ENCODE measurements at regions not wholly inside any gene's neighbourhood (a gene's known extent, or its start where the extent isn't known, plus 50 kb on each side); places are given as distances from the start of the nearest gene placed in this dataset.

DNA sequence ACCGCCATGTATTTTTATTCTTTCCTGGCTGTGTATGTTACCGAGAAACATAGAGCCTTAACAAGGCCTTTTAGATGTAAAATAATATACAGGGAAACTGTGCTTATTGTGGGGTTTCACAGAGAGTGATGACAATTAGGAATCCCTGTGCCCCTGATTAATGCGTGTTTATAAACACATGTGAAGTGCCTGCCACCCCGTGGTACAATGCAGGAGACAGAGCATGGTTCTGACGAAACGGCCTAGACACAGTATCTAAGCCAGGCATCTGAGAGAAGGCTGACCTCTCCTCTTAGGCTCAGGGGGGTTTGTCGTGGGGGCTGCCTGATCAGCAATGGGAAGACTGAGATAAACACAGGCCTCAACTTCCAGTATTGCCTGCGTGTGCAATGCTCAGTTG is 200.0 kb downstream of the AJAP1 start:
- H3K9me3 Mint-ChIP-seq = no peaks in the 10 kb centered on the region
- no peaks in the 10 kb centered on the region for H3K36me3 Mint-ChIP-seq
- H3K27ac Mint-ChIP-seq = no peak overlapping the region
- no peak overlapping the region for H3K4me3 Mint-ChIP-seq
- no peaks in the 10 kb centered on the region for H3K27me3 Mint-ChIP-seq
- no peaks in the 10 kb centered on the region for H3K4me1 Mint-ChIP-seq

DNA sequence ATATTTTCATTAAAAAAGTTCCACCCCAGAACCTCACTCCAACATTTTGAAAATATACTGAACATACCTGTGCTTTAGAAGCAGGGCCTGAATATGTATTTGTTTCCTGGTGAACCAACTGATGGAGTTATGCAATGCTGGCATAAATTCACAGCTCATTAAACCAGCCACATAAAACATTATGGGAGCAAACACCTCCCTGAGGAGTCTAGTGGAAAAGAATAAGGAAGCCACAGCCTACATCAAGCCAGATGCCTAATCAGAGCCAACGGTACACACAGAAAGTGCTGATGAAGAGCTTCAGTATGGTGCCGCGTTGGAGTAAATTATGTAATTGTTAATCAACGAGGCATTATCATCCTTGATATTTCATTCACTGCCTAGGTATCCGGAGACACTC is 199.5 kb downstream of the AJAP1 start:
- Mint-ChIP-seq H3K9me3 (no peaks in the 10 kb centered on the region), H3K4me1 (no peaks in the 10 kb centered on the region), H3K36me3 (no peaks in the 10 kb centered on the region), H3K27ac (no peak overlapping the region), H3K4me3 (no peak overlapping the region), H3K27me3 (no peaks in the 10 kb centered on the region)

DNA sequence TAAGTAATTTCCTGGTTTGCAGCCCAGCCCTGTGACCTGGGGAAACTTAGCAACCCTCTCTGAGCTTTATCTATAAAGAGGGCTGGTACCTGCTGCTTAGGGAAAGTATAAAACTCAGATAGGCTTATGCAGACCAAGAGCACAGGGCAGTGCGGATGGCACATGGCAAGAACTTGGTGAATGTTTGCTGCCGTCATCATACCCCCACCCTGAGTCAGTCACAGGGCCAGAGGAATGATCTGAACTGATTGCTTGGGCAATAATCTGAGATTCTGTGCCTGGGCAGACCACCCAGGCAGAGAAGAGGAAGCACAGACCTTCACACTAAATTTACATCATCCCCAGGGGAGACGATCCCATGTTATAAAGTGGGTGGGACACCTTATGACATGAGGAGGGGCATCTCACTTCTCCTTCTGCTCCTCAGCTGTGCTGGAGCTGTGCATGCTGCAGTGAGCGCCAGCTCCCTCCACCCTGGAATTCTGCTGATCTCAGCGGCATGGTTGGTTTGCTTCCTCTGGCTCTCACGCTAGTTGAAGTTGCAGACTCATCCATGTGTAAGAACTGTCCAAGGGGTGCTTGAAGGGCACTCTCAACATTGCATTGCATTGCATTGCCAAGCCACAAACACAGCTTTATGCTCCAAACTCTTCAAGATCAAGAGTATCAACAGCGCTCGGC is 197.1 kb downstream of the AJAP1 start:
- H3K9me3 Mint-ChIP-seq = no peaks in the 10 kb centered on the region
- H3K4me3 Mint-ChIP-seq = no peak overlapping the region
- no peak overlapping the region for H3K27ac Mint-ChIP-seq
- H3K4me1 Mint-ChIP-seq = no peaks in the 10 kb centered on the region
- peaks cover 4% of the 10 kb centered on the region for H3K27me3 Mint-ChIP-seq
- no peaks in the 10 kb centered on the region for H3K36me3 Mint-ChIP-seq

DNA sequence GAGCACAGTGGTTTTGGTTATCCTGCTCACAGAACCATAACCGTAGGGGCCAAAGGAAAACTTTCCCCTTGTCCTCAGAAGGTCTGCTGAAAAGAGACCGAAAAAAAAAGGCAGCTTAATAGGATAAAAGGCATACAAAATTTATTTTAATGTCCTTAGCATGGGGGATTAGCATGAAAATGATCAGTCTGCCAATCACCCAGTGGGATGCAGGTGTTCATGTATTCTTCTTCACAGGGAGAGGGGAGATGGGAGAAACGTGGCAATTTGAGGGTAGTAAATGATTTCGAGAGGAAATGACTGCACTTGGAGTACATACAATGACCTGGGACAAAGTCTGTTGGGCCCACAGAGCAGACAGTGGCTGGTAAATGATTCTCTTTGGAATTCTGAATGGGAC is 194.0 kb downstream of the AJAP1 start:
- Mint-ChIP-seq H3K9me3 (no peaks in the 10 kb centered on the region), H3K27ac (no peak overlapping the region), H3K36me3 (no peaks in the 10 kb centered on the region), H3K27me3 (peaks cover 4% of the 10 kb centered on the region), H3K4me3 (no peak overlapping the region), H3K4me1 (no peaks in the 10 kb centered on the region)

DNA sequence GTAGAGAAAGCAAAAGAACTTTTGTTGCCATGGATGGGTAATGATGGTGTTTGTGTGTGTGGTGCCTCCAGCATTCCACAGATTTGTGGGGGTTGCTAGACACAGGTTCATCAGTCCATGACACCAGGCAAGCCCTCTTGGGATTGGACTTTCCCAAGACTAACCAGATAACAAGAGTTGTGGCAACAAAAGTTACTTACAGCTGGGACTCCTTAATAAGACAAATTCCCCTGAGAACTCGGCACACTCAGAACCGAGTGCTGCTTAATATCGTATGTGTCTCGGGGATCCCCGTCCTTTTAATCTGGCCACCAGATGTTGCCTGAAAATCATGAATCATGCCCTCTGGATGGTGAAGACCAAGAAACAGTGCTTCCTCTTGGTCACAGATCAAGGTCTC is 193.3 kb downstream of the AJAP1 start:
- no peaks in the 10 kb centered on the region for H3K9me3 Mint-ChIP-seq
- peaks cover 4% of the 10 kb centered on the region for H3K27me3 Mint-ChIP-seq
- H3K27ac Mint-ChIP-seq = no peak overlapping the region
- H3K4me1 Mint-ChIP-seq = no peaks in the 10 kb centered on the region
- H3K36me3 Mint-ChIP-seq = no peaks in the 10 kb centered on the region
- no peak overlapping the region for H3K4me3 Mint-ChIP-seq

Data from activated naive CD4-positive, alpha-beta T cell treated with anti-CD3 and anti-CD28 coated beads, Interleukin-2, amount 50 U/mL, for 24 hours (primary cell).